LNCAP (cell line): ENCODE measurements at regions not wholly inside any gene's neighbourhood (a gene's known extent, or its start where the extent isn't known, plus 50 kb on each side); places are given as distances from the start of the nearest gene placed in this dataset.

Experiments
- TF ChIP-seq, protein P1 (sequence below): fragments of 450-650 bp; IDR thresholded peaks from 2 replicates; pipeline ENCODE4 v1.5.1; 2017; ENCODE audit warnings: mild to moderate bottlenecking

DNA sequence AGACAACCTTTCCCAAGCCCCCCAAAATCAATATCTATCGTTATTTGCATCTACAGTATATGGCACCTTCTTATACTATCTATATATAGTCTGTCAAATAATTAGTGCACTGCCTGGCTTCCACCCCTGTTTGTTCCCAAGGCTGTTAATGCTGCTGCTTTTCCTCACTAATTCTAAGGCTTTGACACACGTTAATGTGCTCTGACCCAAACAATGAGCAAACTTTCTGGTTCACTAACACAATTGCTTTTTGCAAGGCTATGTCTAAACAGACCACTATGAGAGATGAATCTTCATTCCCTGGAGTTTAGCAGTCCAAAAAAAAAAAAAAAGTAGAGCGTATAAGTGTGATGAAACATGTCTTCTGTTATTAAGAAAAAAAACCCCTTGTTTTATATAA lies 360.9 kb upstream of the AGA start:
- TF ChIP-seq, protein P1, sequence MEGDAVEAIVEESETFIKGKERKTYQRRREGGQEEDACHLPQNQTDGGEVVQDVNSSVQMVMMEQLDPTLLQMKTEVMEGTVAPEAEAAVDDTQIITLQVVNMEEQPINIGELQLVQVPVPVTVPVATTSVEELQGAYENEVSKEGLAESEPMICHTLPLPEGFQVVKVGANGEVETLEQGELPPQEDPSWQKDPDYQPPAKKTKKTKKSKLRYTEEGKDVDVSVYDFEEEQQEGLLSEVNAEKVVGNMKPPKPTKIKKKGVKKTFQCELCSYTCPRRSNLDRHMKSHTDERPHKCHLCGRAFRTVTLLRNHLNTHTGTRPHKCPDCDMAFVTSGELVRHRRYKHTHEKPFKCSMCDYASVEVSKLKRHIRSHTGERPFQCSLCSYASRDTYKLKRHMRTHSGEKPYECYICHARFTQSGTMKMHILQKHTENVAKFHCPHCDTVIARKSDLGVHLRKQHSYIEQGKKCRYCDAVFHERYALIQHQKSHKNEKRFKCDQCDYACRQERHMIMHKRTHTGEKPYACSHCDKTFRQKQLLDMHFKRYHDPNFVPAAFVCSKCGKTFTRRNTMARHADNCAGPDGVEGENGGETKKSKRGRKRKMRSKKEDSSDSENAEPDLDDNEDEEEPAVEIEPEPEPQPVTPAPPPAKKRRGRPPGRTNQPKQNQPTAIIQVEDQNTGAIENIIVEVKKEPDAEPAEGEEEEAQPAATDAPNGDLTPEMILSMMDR, result no peak

DNA sequence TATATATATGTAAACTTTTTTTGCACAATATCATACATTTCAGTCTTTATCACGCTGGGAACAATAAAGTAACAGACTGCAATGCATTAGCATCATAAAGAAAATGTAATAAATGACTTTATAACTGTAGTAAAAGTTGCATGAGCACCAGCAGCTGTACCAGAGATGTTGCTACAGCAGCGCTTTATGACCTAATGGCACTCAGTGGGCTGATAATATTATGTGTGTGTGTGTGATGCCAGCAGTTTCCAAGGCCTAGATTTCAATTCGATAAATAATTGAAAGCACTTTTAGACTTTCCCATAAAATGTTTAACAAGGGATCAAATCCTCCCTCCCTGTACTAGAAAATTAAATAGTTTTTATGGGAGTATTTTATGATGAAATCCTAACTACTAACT lies 367.6 kb upstream of the AGA start:
- TF ChIP-seq, protein P1, result no peak

DNA sequence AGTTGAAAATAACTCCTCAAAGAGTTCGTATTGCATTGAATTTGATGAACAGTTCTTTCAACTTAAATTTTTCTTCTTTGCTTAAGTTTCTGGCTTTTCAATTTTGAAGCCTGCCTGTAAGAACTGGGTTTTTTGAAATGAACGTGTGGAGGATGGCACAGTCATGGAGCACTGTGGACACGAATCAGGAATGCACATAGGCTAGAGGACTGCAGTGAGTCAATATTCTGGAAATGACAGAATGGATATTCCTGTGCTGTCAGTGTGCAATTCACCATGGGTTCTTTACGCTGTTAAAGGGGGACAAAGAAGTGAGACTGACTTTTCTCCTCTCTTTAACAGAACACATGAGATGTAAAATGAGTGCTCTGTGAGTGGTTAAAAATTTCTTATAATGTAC lies 368.0 kb upstream of the AGA start:
- TF ChIP-seq, protein P1, result no peak

DNA sequence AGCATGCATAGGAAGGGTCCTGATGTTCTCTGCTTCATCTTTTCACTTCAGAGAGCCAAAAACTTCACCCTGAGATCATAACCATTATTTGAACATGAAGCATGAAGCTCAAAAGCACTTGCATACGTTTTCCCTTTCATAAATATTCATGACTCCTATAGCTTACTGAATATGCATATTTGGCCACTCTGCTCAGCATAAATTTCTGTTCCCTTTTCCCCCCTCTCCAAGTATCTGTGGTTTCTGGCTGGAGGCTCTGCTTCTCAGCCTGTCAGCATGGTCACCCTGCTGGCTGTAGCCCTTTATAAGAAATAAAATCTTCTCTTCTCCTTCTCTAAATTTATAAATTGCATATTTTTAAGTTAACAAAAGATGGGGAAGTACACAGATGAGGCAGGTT lies 384.7 kb upstream of the AGA start:
- TF ChIP-seq, protein P1, result no peak

DNA sequence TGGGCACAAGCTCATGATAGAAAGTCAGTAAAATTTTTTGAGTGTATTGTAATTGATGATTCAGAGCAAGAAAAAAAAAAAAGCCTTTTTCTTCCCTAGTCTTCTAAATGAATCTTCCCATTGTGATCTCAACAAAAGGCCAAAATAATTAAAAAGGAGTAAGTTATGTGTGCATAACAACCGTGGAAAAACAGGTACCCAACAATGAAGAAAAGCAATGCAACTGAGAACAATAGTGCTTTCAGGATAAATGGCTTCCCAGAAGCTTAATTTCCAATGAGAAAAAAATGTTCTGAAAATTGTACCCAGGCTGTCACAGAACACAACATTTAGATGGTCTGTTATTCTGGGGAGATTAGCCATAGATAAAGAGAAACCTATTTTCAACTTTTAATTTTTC lies 399.0 kb upstream of the AGA start:
- TF ChIP-seq, protein P1, result no peak

DNA sequence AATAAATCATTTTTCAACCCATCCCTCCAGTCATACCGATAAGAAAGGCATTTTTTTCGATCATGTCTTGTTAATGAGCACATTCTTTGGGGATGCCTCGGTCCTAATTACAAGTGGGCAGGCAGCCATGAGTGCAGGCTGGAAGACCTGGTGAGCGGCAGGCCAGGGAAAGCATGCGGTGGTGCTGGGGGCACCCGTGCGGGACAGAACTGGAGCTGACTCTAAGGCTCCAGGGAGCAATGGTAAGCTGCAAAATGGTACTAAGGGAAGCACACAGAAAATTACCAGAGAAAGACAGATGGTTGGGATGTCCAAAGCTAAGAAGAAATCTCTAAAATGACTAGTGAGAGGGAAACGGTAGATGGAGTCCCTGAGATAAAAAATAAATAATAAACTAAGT lies 411.0 kb upstream of the AGA start:
- TF ChIP-seq, protein P1, result no peak

DNA sequence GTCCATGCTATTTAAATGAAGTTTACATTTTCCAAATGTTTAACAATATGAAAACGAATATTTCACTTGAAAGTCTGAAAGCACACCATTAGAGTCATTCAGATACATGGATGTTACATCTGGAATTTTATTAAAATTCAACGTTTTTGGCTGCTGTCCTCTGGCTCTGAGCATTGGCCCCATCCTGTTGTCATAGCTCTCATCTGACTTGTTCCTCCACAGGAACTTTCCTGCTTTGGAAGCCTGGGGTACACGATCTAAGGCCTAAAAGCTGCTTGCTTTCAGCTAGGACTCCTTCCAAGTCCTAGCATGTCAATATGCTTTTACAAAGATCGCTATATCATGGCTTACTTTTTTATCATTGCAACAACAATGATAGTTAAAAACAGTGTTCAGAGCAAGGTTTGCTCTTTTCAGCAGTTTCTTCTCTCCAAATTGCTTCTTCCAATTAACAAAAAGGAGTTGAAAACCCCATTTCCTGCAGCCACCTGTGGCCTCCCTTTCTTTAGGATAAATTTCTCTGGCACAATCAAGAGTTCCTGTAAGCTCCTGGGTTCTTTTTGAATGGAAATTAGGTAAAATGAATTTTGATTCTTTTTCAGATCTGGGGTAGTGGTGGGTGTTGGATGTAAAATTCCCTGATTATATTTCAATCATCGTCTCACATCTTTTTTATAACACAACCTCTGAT lies 413.4 kb upstream of the AGA start:
- TF ChIP-seq, protein P1, result no peak

DNA sequence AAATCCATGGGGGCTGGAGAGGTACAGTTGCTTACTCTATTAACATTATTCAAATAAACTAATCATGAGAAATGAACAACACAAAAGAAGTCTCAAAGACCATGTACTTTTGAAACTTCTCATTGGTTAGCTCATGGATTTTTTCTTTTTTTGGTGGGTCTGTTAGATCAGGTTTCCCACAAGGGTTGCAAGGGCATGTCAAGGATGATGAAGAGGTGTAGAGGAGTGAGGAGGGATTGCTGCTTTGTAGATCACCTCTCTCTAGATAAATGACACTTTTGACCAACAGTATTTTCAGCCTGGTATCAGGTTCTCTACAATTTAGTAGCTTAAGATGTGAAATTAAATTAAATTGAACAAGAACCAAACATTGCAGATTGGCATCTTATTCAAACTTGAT lies 417.9 kb upstream of the AGA start:
- TF ChIP-seq, protein P1, result no peak
